Keratinocyte (primary cell): ENCODE measurements at regions not wholly inside any gene's neighbourhood (a gene's known extent, or its start where the extent isn't known, plus 50 kb on each side); places are given as distances from the start of the nearest gene placed in this dataset.

Source experiments
- DNase-seq: peaks from one replicate; pipeline ENCODE4 v3.0.0-alpha.2; 2011; ENCODE audit warnings: low read depth, missing footprints, low spot score
- FAIRE-seq: peaks from 2 replicates; lab custom pipeline; 2011; peaks lifted over from hg19 to GRCh38; lab: Jason Lieb, UNC
- H2AFZ ChIP-seq: 2 replicates; pipeline ENCODE4 v1.6.0; 2012; ENCODE audit warnings: low read length, control low read depth, inconsistent platforms; ENCODE audit not compliant: control insufficient read depth
- H3K27ac ChIP-seq: 2 replicates; pipeline ENCODE4 v1.5.1; 2011; ENCODE audit warnings: low read length; ENCODE audit not compliant: control insufficient read depth, insufficient read depth
- H3K27me3 ChIP-seq: 3 replicates; pipeline ENCODE4 v1.6.0; 2011; ENCODE audit warnings: low read length; ENCODE audit not compliant: control insufficient read depth, insufficient read depth; ENCODE audit errors: extremely low read depth
- H3K36me3 ChIP-seq, 2 experiments: 2 replicates in 1 of 2; 3 replicates in 1 of 2; pipeline ENCODE4 v1.5.1; 2011; ENCODE audit warnings: low read length in 2 of 2, mild to moderate bottlenecking in 1 of 2; ENCODE audit not compliant: control insufficient read depth in 2 of 2, insufficient read depth in 2 of 2; ENCODE audit errors: extremely low read depth in 1 of 2
- H3K4me1 ChIP-seq: 3 replicates; pipeline ENCODE4 v1.5.1; 2011; ENCODE audit warnings: low read length; ENCODE audit not compliant: control insufficient read depth, insufficient read depth; ENCODE audit errors: extremely low read depth
- H3K4me2 ChIP-seq: 3 replicates; pipeline ENCODE4 v1.6.0; 2011; ENCODE audit warnings: low read depth, low read length; ENCODE audit not compliant: control insufficient read depth, insufficient read depth; ENCODE audit errors: extremely low read depth
- H3K4me3 ChIP-seq, 3 experiments: fragments of 200-600 bp in 1 of 3; sonication (generic) in 1 of 3; 2 replicates in 2 of 3; 3 replicates in 1 of 3; pipeline ENCODE4 v1.5.1; 2011 to 2016; ENCODE audit warnings: low read length in 3 of 3, mild to moderate bottlenecking in 3 of 3, control low read depth in 2 of 3, inconsistent platforms in 1 of 3, low read depth in 1 of 3, mixed read lengths in 1 of 3, mixed run types in 1 of 3, moderate library complexity in 1 of 3; ENCODE audit not compliant: control insufficient read depth in 2 of 3, insufficient read depth in 2 of 3; ENCODE audit errors: extremely low read depth in 1 of 3
- H3K79me2 ChIP-seq: 2 replicates; pipeline ENCODE4 v1.6.0; 2012; ENCODE audit warnings: low read length; ENCODE audit not compliant: control insufficient read depth, insufficient read depth
- H3K9ac ChIP-seq: 3 replicates; pipeline ENCODE4 v1.6.0; 2011; ENCODE audit warnings: low read length; ENCODE audit not compliant: control insufficient read depth, insufficient read depth; ENCODE audit errors: extremely low read depth
- H3K9me1 ChIP-seq: 3 replicates; pipeline ENCODE4 v1.6.0; 2011; ENCODE audit warnings: low read length; ENCODE audit not compliant: control insufficient read depth, insufficient read depth; ENCODE audit errors: extremely low read depth
- H3K9me3 ChIP-seq: 2 replicates; pipeline ENCODE4 v1.5.1; 2012; ENCODE audit warnings: low read depth, low read length; ENCODE audit not compliant: control insufficient read depth
- H4K20me1 ChIP-seq: 3 replicates; pipeline ENCODE4 v1.6.0; 2011; ENCODE audit warnings: low read length; ENCODE audit not compliant: control insufficient read depth, insufficient read depth; ENCODE audit errors: extremely low read depth
- EZH2 ChIP-seq: IDR thresholded peaks from one replicate; pipeline ENCODE4 v1.6.1; 2012; ENCODE audit warnings: inconsistent platforms, mild to moderate bottlenecking, low read length, moderate library complexity
- dilution Hi-C: fragments of 300-500 bp; cut with MboI; formaldehyde crosslinking; loops from one replicate; pipeline ENCODE4 v1.7.0; 2020; ENCODE audit warnings: low sequenced_read_pairs; ENCODE audit not compliant: extremely low pct_ligation_motif_present
- TF ChIP-seq, protein P1 (sequence below), 3 experiments: IDR thresholded peaks in 1 of 3; conservative IDR thresholded peaks in 1 of 3; optimal IDR thresholded peaks in 1 of 3; 2 replicates in 2 of 3; 3 replicates in 1 of 3; pipeline versions ENCODE3 to v1.5.1; 2011; ENCODE audit warnings: low read length in 3 of 3, mild to moderate bottlenecking in 3 of 3, moderate library complexity in 2 of 3, control low read depth in 1 of 3, inconsistent platforms in 1 of 3; ENCODE audit not compliant: insufficient read depth in 2 of 3; ENCODE audit errors: extremely low read depth in 1 of 3

DNA sequence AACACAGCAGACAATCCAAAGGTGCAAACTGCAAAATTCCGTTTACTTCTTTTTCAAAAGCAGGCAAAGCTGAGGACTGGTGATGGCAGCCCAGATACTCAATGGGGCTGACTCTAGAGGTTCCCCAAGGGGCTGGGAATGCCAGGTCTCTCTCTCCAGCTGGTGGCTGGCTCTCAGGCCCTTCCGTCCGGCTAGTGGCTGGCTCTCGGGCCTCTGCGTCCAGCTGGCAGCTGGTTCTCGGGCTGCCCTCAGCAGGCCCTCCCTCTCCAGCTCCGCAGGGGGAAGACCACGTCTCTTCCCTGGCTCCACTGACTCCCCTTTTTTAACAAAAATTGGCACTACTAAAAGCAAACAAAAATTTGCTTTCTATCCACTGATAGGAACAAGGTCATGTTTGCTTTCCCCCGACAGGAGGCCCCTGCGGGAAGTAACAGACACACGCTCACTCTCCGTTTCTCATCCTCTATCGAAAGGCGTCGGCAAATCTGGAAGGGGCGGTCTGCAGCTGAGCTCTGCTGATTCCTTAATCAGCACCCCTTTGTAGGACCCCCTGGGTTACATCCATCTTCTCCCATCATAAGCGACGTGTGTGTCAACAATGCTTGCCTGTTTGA, 381.4 kb downstream of the BRD1 start:
- Histone ChIP-seq H3K9ac (no peak overlapping the region), H4K20me1 (no peaks in the 10 kb centered on the region)
- no peak for FAIRE-seq

DNA sequence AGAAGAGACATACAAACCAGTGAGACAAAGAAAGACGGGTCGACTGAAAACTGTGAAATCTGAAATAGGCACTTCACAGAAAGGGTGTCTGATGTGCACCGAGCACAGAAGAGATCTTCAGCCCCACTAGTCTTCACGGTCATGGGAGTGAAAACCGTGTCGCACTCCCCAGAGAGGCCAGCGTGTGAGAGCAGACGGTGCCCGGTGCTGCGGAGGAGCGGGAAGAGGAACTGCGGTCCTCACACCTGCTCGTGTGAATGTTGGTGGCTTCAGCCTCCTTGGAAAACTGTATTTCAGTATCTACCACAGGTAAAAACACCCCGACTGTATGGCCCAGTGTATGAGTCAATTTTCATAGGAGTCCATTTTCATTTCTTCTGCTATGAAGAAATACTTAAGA, 382.9 kb downstream of the BRD1 start:
- Histone ChIP-seq H3K36me3 (no peaks in the 10 kb centered on the region), H3K9ac (no peak overlapping the region), H2AFZ (no peak overlapping the region), H3K27me3 (no peaks in the 10 kb centered on the region), H3K79me2 (no peaks in the 10 kb centered on the region), H3K9me1 (no peaks in the 10 kb centered on the region), H3K4me3 (no peak overlapping the region), H3K4me2 (no peak overlapping the region), H3K9me3 (peaks cover 12% of the 10 kb centered on the region), H3K27ac (no peak overlapping the region), H3K4me1 (no peaks in the 10 kb centered on the region), H4K20me1 (no peaks in the 10 kb centered on the region)
- no peak for FAIRE-seq
- dilution Hi-C loops = no loop called here
- no peak for DNase-seq
- no peak for TF ChIP-seq EZH2
- TF ChIP-seq, protein P1, sequence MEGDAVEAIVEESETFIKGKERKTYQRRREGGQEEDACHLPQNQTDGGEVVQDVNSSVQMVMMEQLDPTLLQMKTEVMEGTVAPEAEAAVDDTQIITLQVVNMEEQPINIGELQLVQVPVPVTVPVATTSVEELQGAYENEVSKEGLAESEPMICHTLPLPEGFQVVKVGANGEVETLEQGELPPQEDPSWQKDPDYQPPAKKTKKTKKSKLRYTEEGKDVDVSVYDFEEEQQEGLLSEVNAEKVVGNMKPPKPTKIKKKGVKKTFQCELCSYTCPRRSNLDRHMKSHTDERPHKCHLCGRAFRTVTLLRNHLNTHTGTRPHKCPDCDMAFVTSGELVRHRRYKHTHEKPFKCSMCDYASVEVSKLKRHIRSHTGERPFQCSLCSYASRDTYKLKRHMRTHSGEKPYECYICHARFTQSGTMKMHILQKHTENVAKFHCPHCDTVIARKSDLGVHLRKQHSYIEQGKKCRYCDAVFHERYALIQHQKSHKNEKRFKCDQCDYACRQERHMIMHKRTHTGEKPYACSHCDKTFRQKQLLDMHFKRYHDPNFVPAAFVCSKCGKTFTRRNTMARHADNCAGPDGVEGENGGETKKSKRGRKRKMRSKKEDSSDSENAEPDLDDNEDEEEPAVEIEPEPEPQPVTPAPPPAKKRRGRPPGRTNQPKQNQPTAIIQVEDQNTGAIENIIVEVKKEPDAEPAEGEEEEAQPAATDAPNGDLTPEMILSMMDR (optimal IDR thresholded peaks at IDR 0.05 in 1 of 3, IDR thresholded peaks at IDR 0.05 in 1 of 3, conservative IDR thresholded peaks at IDR 0.05 in 1 of 3; ENCODE audit: extremely low read depth in 1 of 3, insufficient read depth in 2 of 3, low read length in 3 of 3) = no peak

More for the DNA sequence above, 381.4 kb downstream of the BRD1 start:
- H3K4me3 ChIP-seq = no peak overlapping the region
- TF ChIP-seq EZH2 = no peak
- TF ChIP-seq, protein P1 (optimal IDR thresholded peaks at IDR 0.05 in 1 of 3, IDR thresholded peaks at IDR 0.05 in 1 of 3, conservative IDR thresholded peaks at IDR 0.05 in 1 of 3; ENCODE audit: extremely low read depth in 1 of 3, insufficient read depth in 2 of 3, low read length in 3 of 3) = no peak
- H3K36me3 ChIP-seq = no peaks in the 10 kb centered on the region
- no peaks in the 10 kb centered on the region for H3K9me1 ChIP-seq
- no peaks in the 10 kb centered on the region for H3K4me1 ChIP-seq
- dilution Hi-C loops = no loop called here
- peaks cover 9% of the 10 kb centered on the region for H3K9me3 ChIP-seq
- no peak overlapping the region for H3K4me2 ChIP-seq
- DNase-seq = no peak
- no peak overlapping the region for H2AFZ ChIP-seq
- H3K27ac ChIP-seq = no peak overlapping the region
- H3K79me2 ChIP-seq = no peaks in the 10 kb centered on the region
- no peaks in the 10 kb centered on the region for H3K27me3 ChIP-seq
